WTC11 (cell line): ENCODE measurements at regions not wholly inside any gene's neighbourhood (a gene's known extent, or its start where the extent isn't known, plus 50 kb on each side); places are given as distances from the start of the nearest gene placed in this dataset.

Experiments
- ATF1 ChIP-seq: sonication (generic); formaldehyde crosslinking; IDR thresholded peaks from 2 replicates; pipeline ENCODE4 v1.8.1; 2023; ENCODE audit warnings: mild to moderate bottlenecking, moderate library complexity, missing genetic modification reagents
- FOXP1 ChIP-seq: sonication (generic); formaldehyde crosslinking; IDR thresholded peaks from 2 replicates; pipeline ENCODE4 v1.8.0; 2022; ENCODE audit warnings: missing genetic modification reagents, mild to moderate bottlenecking, moderate library complexity, borderline replicate concordance
- TF ChIP-seq, protein P1 (sequence below): fragments of 200-600 bp; IDR thresholded peaks from 2 replicates; pipeline ENCODE4 v1.8.0; 2022; ENCODE audit warnings: antibody characterized with exemption

- TF ChIP-seq, protein P1, sequence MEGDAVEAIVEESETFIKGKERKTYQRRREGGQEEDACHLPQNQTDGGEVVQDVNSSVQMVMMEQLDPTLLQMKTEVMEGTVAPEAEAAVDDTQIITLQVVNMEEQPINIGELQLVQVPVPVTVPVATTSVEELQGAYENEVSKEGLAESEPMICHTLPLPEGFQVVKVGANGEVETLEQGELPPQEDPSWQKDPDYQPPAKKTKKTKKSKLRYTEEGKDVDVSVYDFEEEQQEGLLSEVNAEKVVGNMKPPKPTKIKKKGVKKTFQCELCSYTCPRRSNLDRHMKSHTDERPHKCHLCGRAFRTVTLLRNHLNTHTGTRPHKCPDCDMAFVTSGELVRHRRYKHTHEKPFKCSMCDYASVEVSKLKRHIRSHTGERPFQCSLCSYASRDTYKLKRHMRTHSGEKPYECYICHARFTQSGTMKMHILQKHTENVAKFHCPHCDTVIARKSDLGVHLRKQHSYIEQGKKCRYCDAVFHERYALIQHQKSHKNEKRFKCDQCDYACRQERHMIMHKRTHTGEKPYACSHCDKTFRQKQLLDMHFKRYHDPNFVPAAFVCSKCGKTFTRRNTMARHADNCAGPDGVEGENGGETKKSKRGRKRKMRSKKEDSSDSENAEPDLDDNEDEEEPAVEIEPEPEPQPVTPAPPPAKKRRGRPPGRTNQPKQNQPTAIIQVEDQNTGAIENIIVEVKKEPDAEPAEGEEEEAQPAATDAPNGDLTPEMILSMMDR, result no peak
- TF ChIP-seq ATF1 (no peak), FOXP1 (CRISPR knock-in tag) (no peak)
Measured at GRCh38 chr3:117853923-117854668, 1144.5 kb downstream of the TUSC7 start.
